ENCODE measurements at regions not wholly inside any gene's neighbourhood (a gene's known extent, or its start where the extent isn't known, plus 50 kb on each side); places are given as distances from the start of the nearest gene placed in this dataset.

- POLR2A ChIA-PET (ENCODE audit: partially characterized antibody), result no interaction called here
- FAIRE-seq, result no peak
- 88% methylated on average over 3 of the region's 3 CpGs; no CpG with 5 or more reads in 1 of the 2 experiments for WGBS, 2 experiments (ENCODE audit: extremely low coverage in 1 of 2, insufficient coverage in 1 of 2, insufficient read length in 1 of 2, insufficient replicate concordance in 2 of 2, low coverage in 1 of 2, low lambda C conversion rate in 2 of 2, missing lambda C conversion rate in 1 of 2)
- no peak for TF ChIP-seq BRCA1 (IDR thresholded peaks at IDR 0.05; ENCODE audit: low read depth, low read length)
- TF ChIP-seq TAF7 (optimal IDR thresholded peaks at IDR 0.05; ENCODE audit: borderline replicate concordance, low read depth, low read length), result no peak
- TF ChIP-seq RAD21 (IDR thresholded peaks at IDR 0.05 in 1 of 2, conservative IDR thresholded peaks at IDR 0.05 in 1 of 2; ENCODE audit: low read depth in 2 of 2, low read length in 2 of 2), result no peak
- TF ChIP-seq POLR2AphosphoS5 (IDR thresholded peaks at IDR 0.05; ENCODE audit: low read depth, low read length), result no peak
- TF ChIP-seq CTBP2 (IDR thresholded peaks at IDR 0.05; ENCODE audit: borderline replicate concordance, insufficient read depth, insufficient read length, low read length), result no peak
- TF ChIP-seq USF2 (IDR thresholded peaks at IDR 0.05; ENCODE audit: low read length), result no peak
- no peak for TF ChIP-seq TCF12 (IDR thresholded peaks at IDR 0.05; ENCODE audit: low read depth, low read length)
- no peak for TF ChIP-seq CEBPB (IDR thresholded peaks at IDR 0.05; ENCODE audit: low read depth, low read length)
- no peak for TF ChIP-seq YY1 (IDR thresholded peaks at IDR 0.05; ENCODE audit: low read depth, low read length)
- TF ChIP-seq, protein P1, sequence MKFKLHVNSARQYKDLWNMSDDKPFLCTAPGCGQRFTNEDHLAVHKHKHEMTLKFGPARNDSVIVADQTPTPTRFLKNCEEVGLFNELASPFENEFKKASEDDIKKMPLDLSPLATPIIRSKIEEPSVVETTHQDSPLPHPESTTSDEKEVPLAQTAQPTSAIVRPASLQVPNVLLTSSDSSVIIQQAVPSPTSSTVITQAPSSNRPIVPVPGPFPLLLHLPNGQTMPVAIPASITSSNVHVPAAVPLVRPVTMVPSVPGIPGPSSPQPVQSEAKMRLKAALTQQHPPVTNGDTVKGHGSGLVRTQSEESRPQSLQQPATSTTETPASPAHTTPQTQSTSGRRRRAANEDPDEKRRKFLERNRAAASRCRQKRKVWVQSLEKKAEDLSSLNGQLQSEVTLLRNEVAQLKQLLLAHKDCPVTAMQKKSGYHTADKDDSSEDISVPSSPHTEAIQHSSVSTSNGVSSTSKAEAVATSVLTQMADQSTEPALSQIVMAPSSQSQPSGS (IDR thresholded peaks at IDR 0.05; ENCODE audit: low read length), result no peak
- TF ChIP-seq GTF2F1 (IDR thresholded peaks at IDR 0.05; ENCODE audit: borderline replicate concordance, low read depth, low read length), result no peak
- no peak for TF ChIP-seq RXRA (IDR thresholded peaks at IDR 0.05; ENCODE audit: insufficient read depth, low read depth, low read length)
- no peak for TF ChIP-seq SP4 (IDR thresholded peaks at IDR 0.05; ENCODE audit: low read length)
Measured at GRCh38 chr13:76737526-76737925, 148.7 kb downstream of the KCTD12 start.

More at GRCh38 chr13:76737526-76737925, 148.7 kb downstream of the KCTD12 start:
- no peak overlapping the region for H3K4me2 ChIP-seq (ENCODE audit: insufficient read depth in 1 of 2, low read depth in 2 of 2, low read length in 2 of 2)
- no peaks in the 10 kb centered on the region; a peak in 1 of 7 replicates for H3K4me1 ChIP-seq (replicated peaks in 1 of 4; ENCODE audit: control insufficient read depth in 3 of 4, insufficient read depth in 4 of 4, low read length in 3 of 4)
- H3K56ac ChIP-seq (replicated peaks; ENCODE audit: insufficient read length, low read depth, low read length), result no peak overlapping the region
- no peak overlapping the region for H2BK15ac ChIP-seq (ENCODE audit: low read length)
- H2BK5ac ChIP-seq (ENCODE audit: low read depth, low read length), result no peak overlapping the region
- no peak overlapping the region for H4K91ac ChIP-seq (replicated peaks; ENCODE audit: insufficient read length, low read length)
- H3K23me2 ChIP-seq (ENCODE audit: low read depth, low read length), result no peaks in the 10 kb centered on the region
- no peak overlapping the region for H2AFZ ChIP-seq (ENCODE audit: low read length)
- H3K27ac ChIP-seq (ENCODE audit: low read depth, low read length), result no peak overlapping the region
- no peaks in the 10 kb centered on the region for H4K20me1 ChIP-seq (replicated peaks in 1 of 2; ENCODE audit: control insufficient read depth in 1 of 2, insufficient read depth in 2 of 2, low read length in 2 of 2)
- no peak overlapping the region for H2AK5ac ChIP-seq (ENCODE audit: low read depth, low read length)
- no peak overlapping the region for H2BK20ac ChIP-seq (ENCODE audit: low read length)
- no peak overlapping the region for H3K9ac ChIP-seq (replicated peaks in 1 of 4; ENCODE audit: extremely low read depth in 1 of 4, low read depth in 3 of 4, low read length in 3 of 4)
- no peaks in the 10 kb centered on the region for H3K79me1 ChIP-seq (ENCODE audit: low read depth, low read length)
- H3K4me3 ChIP-seq (ENCODE audit: extremely low read depth in 1 of 4, insufficient read depth in 2 of 4, low read depth in 3 of 4, low read length in 4 of 4), result no peak overlapping the region
- no peak overlapping the region for H3K23ac ChIP-seq (ENCODE audit: insufficient read length)
- no peak for DNase-seq (ENCODE audit: low read depth in 1 of 2, low spot score in 2 of 2)
- no peak overlapping the region for H3K18ac ChIP-seq (ENCODE audit: extremely low read depth, low read length)
- H3K27me3 ChIP-seq (replicated peaks in 1 of 4; ENCODE audit: control insufficient read depth in 3 of 4, extremely low read depth in 1 of 4, insufficient read depth in 3 of 4, low read length in 3 of 4), result peaks cover 0 to 1% (median 0%) of the 10 kb centered on the region in 4 experiments; a peak in 1 of 7 replicates
- no peaks in the 10 kb centered on the region for H3K36me3 ChIP-seq (ENCODE audit: control insufficient read depth in 2 of 4, insufficient read depth in 4 of 4, low read length in 3 of 4)
- H2BK120ac ChIP-seq (replicated peaks; ENCODE audit: low read depth, low read length), result no peak overlapping the region
- no peak overlapping the region for H4K8ac ChIP-seq (ENCODE audit: extremely low read depth, insufficient read depth, low read length)
- H3K4ac ChIP-seq (replicated peaks; ENCODE audit: insufficient read length, low read depth, low read length), result no peak overlapping the region
- no peaks in the 10 kb centered on the region for H3K9me3 ChIP-seq (ENCODE audit: insufficient read depth in 2 of 2, low read depth in 1 of 2, low read length in 1 of 2)
- H4K5ac ChIP-seq (ENCODE audit: insufficient read length, low read depth, low read length), result no peak overlapping the region
- no peaks in the 10 kb centered on the region for H3K79me2 ChIP-seq (ENCODE audit: control insufficient read depth in 1 of 2, insufficient read depth in 2 of 2, low read length in 2 of 2)
- CTCF ChIA-PET (ENCODE audit: partially characterized antibody), result no interaction called here
- no peak overlapping the region for H2BK12ac ChIP-seq (ENCODE audit: low read depth, low read length)
- H3K14ac ChIP-seq (ENCODE audit: insufficient read length), result no peak overlapping the region

All from H1 (cell line).